SH-SY5Y (cell line): ENCODE measurements at regions not wholly inside any gene's neighbourhood (a gene's known extent, or its start where the extent isn't known, plus 50 kb on each side); places are given as distances from the start of the nearest gene placed in this dataset.

Experiments
- GATA2 ChIP-seq: IDR thresholded peaks from 2 replicates; pipeline ENCODE4 v1.6.1; 2011; ENCODE audit warnings: mild to moderate bottlenecking, low read depth, low read length
- GATA3 ChIP-seq: IDR thresholded peaks from 2 replicates; pipeline ENCODE4 v1.6.1; 2011; ENCODE audit warnings: low read depth, mild to moderate bottlenecking, low read length, moderate library complexity

DNA sequence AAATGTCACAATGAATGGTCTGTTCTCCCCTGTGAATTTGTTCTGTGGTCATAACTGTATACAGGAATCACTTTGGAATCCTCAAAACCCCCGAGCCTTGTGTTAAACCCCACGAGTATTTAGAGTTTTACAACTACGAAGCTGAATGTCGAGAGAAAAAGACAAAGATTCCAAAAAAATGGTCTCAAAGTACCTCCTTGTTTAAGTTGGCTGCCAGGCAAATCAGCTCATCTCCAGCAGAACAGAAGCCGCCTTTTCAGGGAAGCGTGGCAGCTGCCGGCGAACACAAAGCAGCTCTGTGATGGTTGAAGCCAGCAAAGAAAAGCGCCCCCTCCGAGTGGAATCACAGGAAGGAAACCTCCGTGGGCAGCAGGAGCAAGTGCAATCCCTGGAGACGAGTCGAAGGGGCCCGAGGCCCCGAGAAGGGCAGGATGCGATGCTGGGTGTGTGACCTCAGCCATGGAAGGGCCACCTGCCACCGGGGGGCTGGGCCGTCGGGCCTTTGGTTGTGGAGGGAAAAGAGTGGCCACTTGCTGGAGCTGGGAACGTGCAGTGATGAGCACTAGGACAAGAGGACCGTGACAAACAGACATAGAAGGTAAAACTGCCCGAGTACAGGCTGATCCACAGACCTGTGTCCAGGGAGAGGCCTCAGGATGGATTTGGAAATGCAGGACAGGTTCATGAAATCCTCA is 706.4 kb downstream of the SEMA5A start:
- TF ChIP-seq GATA2: no peak
- TF ChIP-seq GATA3: no peak
